ENCODE measurements at regions not wholly inside any gene's neighbourhood (a gene's known extent, or its start where the extent isn't known, plus 50 kb on each side); places are given as distances from the start of the nearest gene placed in this dataset.

DNA sequence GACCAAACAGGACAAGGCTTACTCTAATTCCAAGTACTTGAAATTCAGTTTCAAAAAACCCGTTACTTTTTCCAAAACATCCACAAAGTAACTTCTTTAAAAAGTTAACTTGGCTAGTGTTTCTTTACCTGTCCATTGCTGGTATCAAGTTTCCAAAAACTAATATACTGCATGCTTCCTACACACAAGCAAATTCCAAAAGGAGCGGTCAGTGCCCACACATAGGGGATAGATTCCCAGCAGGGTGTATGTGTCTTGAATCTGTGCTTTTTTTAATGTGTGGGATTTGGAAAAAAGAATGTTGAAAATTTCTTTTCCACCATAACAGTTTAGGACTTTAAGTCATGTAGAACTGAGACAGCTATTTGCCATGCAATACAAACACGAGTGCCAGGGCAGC is 367.8 kb upstream of the SOX9 start:
- H2AFZ ChIP-seq (ENCODE audit: control insufficient read depth, low read length): no peak overlapping the region
- no peaks in the 10 kb centered on the region for H3K27me3 ChIP-seq (ENCODE audit: control insufficient read depth, extremely low read depth, insufficient read depth, low read length)
- DNase-seq (ENCODE audit: low read depth, low spot score) (no peak), FAIRE-seq (no peak)
- H3K9ac ChIP-seq (ENCODE audit: control insufficient read depth, extremely low read depth, insufficient read depth, low read length): no peak overlapping the region
- H3K4me1 ChIP-seq (ENCODE audit: control insufficient read depth, extremely low read depth, insufficient read depth, low read length): no peaks in the 10 kb centered on the region
- H3K9me3 ChIP-seq (ENCODE audit: control insufficient read depth, low read depth, low read length): no peaks in the 10 kb centered on the region
- no peaks in the 10 kb centered on the region for H3K36me3 ChIP-seq (ENCODE audit: control insufficient read depth in 2 of 2, extremely low read depth in 1 of 2, insufficient read depth in 2 of 2, low read length in 2 of 2)
- no peaks in the 10 kb centered on the region for H3K79me2 ChIP-seq (ENCODE audit: control insufficient read depth, insufficient read depth, low read length)
- H4K20me1 ChIP-seq (ENCODE audit: control insufficient read depth, extremely low read depth, insufficient read depth, low read length): no peaks in the 10 kb centered on the region
- H3K4me2 ChIP-seq (ENCODE audit: control insufficient read depth, extremely low read depth, insufficient read depth, low read depth, low read length): no peak overlapping the region
- no peak overlapping the region for H3K4me3 ChIP-seq (ENCODE audit: control insufficient read depth in 2 of 3, extremely low read depth in 1 of 3, insufficient read depth in 2 of 3, low read depth in 1 of 3, low read length in 3 of 3)
- no peaks in the 10 kb centered on the region for H3K9me1 ChIP-seq (ENCODE audit: control insufficient read depth, extremely low read depth, insufficient read depth, low read length)
- dilution Hi-C loops (cut with MboI; ENCODE audit: extremely low pct_ligation_motif_present, low sequenced_read_pairs): no loop called here
- no peak overlapping the region for H3K27ac ChIP-seq (ENCODE audit: control insufficient read depth, insufficient read depth, low read length)
- TF ChIP-seq, protein P1, sequence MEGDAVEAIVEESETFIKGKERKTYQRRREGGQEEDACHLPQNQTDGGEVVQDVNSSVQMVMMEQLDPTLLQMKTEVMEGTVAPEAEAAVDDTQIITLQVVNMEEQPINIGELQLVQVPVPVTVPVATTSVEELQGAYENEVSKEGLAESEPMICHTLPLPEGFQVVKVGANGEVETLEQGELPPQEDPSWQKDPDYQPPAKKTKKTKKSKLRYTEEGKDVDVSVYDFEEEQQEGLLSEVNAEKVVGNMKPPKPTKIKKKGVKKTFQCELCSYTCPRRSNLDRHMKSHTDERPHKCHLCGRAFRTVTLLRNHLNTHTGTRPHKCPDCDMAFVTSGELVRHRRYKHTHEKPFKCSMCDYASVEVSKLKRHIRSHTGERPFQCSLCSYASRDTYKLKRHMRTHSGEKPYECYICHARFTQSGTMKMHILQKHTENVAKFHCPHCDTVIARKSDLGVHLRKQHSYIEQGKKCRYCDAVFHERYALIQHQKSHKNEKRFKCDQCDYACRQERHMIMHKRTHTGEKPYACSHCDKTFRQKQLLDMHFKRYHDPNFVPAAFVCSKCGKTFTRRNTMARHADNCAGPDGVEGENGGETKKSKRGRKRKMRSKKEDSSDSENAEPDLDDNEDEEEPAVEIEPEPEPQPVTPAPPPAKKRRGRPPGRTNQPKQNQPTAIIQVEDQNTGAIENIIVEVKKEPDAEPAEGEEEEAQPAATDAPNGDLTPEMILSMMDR (optimal IDR thresholded peaks at IDR 0.05 in 1 of 3, IDR thresholded peaks at IDR 0.05 in 1 of 3, conservative IDR thresholded peaks at IDR 0.05 in 1 of 3; ENCODE audit: extremely low read depth in 1 of 3, insufficient read depth in 2 of 3, low read length in 3 of 3): no peak
- TF ChIP-seq EZH2 (IDR thresholded peaks at IDR 0.05; ENCODE audit: low read length): no peak

DNA sequence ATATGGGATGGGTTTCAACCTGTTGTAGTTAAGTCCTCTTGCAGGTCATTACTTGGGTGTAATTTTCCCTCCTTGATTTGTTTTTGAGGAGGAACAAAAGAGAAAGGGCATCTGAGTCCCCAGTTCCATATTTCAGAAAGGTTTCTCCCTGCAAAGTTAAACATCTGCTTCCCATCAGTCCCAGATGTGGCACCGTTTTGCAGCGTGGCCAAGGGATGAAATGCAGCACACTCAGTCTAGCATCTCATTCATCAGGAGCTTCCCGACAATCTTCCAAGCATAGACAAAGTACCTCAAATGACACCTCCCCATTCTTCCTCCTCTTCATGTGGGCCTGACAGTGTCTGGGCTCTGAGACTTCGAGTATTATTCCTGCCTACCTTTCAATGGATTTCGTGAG is 363.7 kb upstream of the SOX9 start:
- H3K27me3 ChIP-seq (ENCODE audit: control insufficient read depth, extremely low read depth, insufficient read depth, low read length): no peaks in the 10 kb centered on the region
- no peak overlapping the region for H3K27ac ChIP-seq (ENCODE audit: control insufficient read depth, insufficient read depth, low read length)
- no peak overlapping the region for H2AFZ ChIP-seq (ENCODE audit: control insufficient read depth, low read length)
- dilution Hi-C loops (cut with MboI; ENCODE audit: extremely low pct_ligation_motif_present, low sequenced_read_pairs): no loop called here
- H3K4me2 ChIP-seq (ENCODE audit: control insufficient read depth, extremely low read depth, insufficient read depth, low read depth, low read length): no peak overlapping the region
- DNase-seq (ENCODE audit: low read depth, low spot score): no peak
- no peaks in the 10 kb centered on the region for H3K79me2 ChIP-seq (ENCODE audit: control insufficient read depth, insufficient read depth, low read length)
- H3K9me3 ChIP-seq (ENCODE audit: control insufficient read depth, low read depth, low read length): no peaks in the 10 kb centered on the region
- peaks cover 4% of the 10 kb centered on the region for H3K4me1 ChIP-seq (ENCODE audit: control insufficient read depth, extremely low read depth, insufficient read depth, low read length)
- no peak overlapping the region for H3K9ac ChIP-seq (ENCODE audit: control insufficient read depth, extremely low read depth, insufficient read depth, low read length)
- no peaks in the 10 kb centered on the region for H3K9me1 ChIP-seq (ENCODE audit: control insufficient read depth, extremely low read depth, insufficient read depth, low read length)
- H3K4me3 ChIP-seq (ENCODE audit: control insufficient read depth in 2 of 3, extremely low read depth in 1 of 3, insufficient read depth in 2 of 3, low read depth in 1 of 3, low read length in 3 of 3): no peak overlapping the region
- no peak for TF ChIP-seq EZH2 (IDR thresholded peaks at IDR 0.05; ENCODE audit: low read length)
- TF ChIP-seq, protein P1 (optimal IDR thresholded peaks at IDR 0.05 in 1 of 3, IDR thresholded peaks at IDR 0.05 in 1 of 3, conservative IDR thresholded peaks at IDR 0.05 in 1 of 3; ENCODE audit: extremely low read depth in 1 of 3, insufficient read depth in 2 of 3, low read length in 3 of 3): no peak
- no peaks in the 10 kb centered on the region for H3K36me3 ChIP-seq (ENCODE audit: control insufficient read depth in 2 of 2, extremely low read depth in 1 of 2, insufficient read depth in 2 of 2, low read length in 2 of 2)
- FAIRE-seq: no peak
- no peaks in the 10 kb centered on the region for H4K20me1 ChIP-seq (ENCODE audit: control insufficient read depth, extremely low read depth, insufficient read depth, low read length)

All from keratinocyte (primary cell).